Caco-2 (cell line): ENCODE measurements at regions not wholly inside any gene's neighbourhood (a gene's known extent, or its start where the extent isn't known, plus 50 kb on each side); places are given as distances from the start of the nearest gene placed in this dataset.

Experiments used
- BruUV-seq: library from RNA; stranded (reverse); fragments of 400-500 nt; replicated peaks from 2 replicates; lab custom pipeline; 2021; lab: Mats Ljungman, UMichigan
- CTCF ChIA-PET: fragments of 300-600 bp; sonication (Branson Sonifier 250); formaldehyde crosslinking; loops from one replicate; lab custom pipeline; 2022; ENCODE audit warnings: antibody characterized with exemption; lab: Charles Lee
- POLR2A ChIA-PET: fragments of 300-600 bp; sonication (Branson Sonifier 250); formaldehyde crosslinking; loops from one replicate; lab custom pipeline; 2022; ENCODE audit warnings: antibody characterized with exemption; lab: Charles Lee
- DNase-seq, 2 experiments: peaks; one replicate each; pipeline versions ENCODE4 v3.0.0 to v3.0.0-alpha.2; 2020 to 2022
- H3K27me3 ChIP-seq: replicated peaks from 2 replicates; pipeline ENCODE4 v1.6.0; 2011; ENCODE audit warnings: low read length; ENCODE audit not compliant: control insufficient read depth, insufficient read depth
- H3K36me3 ChIP-seq: 2 replicates; pipeline ENCODE4 v1.5.1; 2011; ENCODE audit warnings: low read length; ENCODE audit not compliant: control insufficient read depth, insufficient read depth
- H3K4me1 ChIP-seq: fragments of 250-450 bp; sonication (Bioruptor Pico); 2 replicates; pipeline ENCODE4 v1.5.1; 2020; ENCODE audit warnings: mild to moderate bottlenecking
- H3K4me3 ChIP-seq: 2 replicates; pipeline ENCODE4 v1.5.1; 2011; ENCODE audit warnings: low read depth, mild to moderate bottlenecking, control low read depth, low read length
- H3K9me3 ChIP-seq: fragments of 250-450 bp; sonication (Bioruptor Pico); 2 replicates; pipeline ENCODE4 v1.5.1; 2020; ENCODE audit warnings: mild to moderate bottlenecking, moderate library complexity
- H3K27ac Mint-ChIP-seq: one replicate; pipeline ENCODE4 v1.8.0; 2022; ENCODE audit warnings: mixed read lengths; ENCODE audit not compliant: unreplicated experiment
- H3K27me3 Mint-ChIP-seq: one replicate; pipeline ENCODE4 v1.8.0; 2022; ENCODE audit warnings: mixed read lengths; ENCODE audit not compliant: insufficient read depth, unreplicated experiment
- H3K36me3 Mint-ChIP-seq: one replicate; pipeline ENCODE4 v1.8.0; 2022; ENCODE audit warnings: mild to moderate bottlenecking, mixed read lengths; ENCODE audit not compliant: insufficient read depth, unreplicated experiment
- H3K4me1 Mint-ChIP-seq: one replicate; pipeline ENCODE4 v1.8.0; 2022; ENCODE audit warnings: low read depth, mixed read lengths; ENCODE audit not compliant: unreplicated experiment
- H3K4me3 Mint-ChIP-seq: one replicate; pipeline ENCODE4 v1.8.0; 2022; ENCODE audit warnings: mild to moderate bottlenecking, moderate library complexity, mixed read lengths; ENCODE audit not compliant: unreplicated experiment
- H3K9me3 Mint-ChIP-seq: one replicate; pipeline ENCODE4 v1.8.0; 2022; ENCODE audit warnings: mixed read lengths; ENCODE audit not compliant: unreplicated experiment
- intact Hi-C: fragments of 100-400 bp; cut with micrococcal nuclease; formaldehyde crosslinking; loops from one replicate; pipeline ENCODE4 v1.10.0; 2022; ENCODE audit not compliant: unreplicated experiment
- TF ChIP-seq, protein P1 (sequence below), 2 experiments: fragments of 200-600 bp in 1 of 2; IDR thresholded peaks; 1 replicate in 1 of 2; 2 replicates in 1 of 2; pipeline versions ENCODE4 v1.5.1 to v1.8.0; 2011 to 2022; ENCODE audit warnings: antibody characterized with exemption in 1 of 2, control low read depth in 1 of 2, inconsistent platforms in 1 of 2, low read depth in 1 of 2, low read length in 1 of 2, mild to moderate bottlenecking in 1 of 2, moderate library complexity in 1 of 2; ENCODE audit not compliant: insufficient read depth in 1 of 2, severe bottlenecking in 1 of 2, unreplicated experiment in 1 of 2

GRCh38 chr5:160991205-160991604 lies 139.2 kb upstream of the ATP10B start:
- no peaks in the 10 kb centered on the region for H3K27me3 ChIP-seq
- Mint-ChIP-seq H3K27ac (no peak overlapping the region), H3K27me3 (no peaks in the 10 kb centered on the region), H3K4me3 (no peak overlapping the region), H3K9me3 (peaks cover 9% of the 10 kb centered on the region), H3K36me3 (no peaks in the 10 kb centered on the region), H3K4me1 (no peaks in the 10 kb centered on the region)
- BruUV-seq: no TSS peak
- no peak overlapping the region for H3K4me3 ChIP-seq
- no peaks in the 10 kb centered on the region for H3K4me1 ChIP-seq
- POLR2A ChIA-PET: no interaction called here
- no peaks in the 10 kb centered on the region for H3K36me3 ChIP-seq
- CTCF ChIA-PET: no interaction called here
- H3K9me3 ChIP-seq: no peaks in the 10 kb centered on the region
- TF ChIP-seq, protein P1, sequence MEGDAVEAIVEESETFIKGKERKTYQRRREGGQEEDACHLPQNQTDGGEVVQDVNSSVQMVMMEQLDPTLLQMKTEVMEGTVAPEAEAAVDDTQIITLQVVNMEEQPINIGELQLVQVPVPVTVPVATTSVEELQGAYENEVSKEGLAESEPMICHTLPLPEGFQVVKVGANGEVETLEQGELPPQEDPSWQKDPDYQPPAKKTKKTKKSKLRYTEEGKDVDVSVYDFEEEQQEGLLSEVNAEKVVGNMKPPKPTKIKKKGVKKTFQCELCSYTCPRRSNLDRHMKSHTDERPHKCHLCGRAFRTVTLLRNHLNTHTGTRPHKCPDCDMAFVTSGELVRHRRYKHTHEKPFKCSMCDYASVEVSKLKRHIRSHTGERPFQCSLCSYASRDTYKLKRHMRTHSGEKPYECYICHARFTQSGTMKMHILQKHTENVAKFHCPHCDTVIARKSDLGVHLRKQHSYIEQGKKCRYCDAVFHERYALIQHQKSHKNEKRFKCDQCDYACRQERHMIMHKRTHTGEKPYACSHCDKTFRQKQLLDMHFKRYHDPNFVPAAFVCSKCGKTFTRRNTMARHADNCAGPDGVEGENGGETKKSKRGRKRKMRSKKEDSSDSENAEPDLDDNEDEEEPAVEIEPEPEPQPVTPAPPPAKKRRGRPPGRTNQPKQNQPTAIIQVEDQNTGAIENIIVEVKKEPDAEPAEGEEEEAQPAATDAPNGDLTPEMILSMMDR (IDR thresholded peaks at IDR 0.05; ENCODE audit: insufficient read depth in 1 of 2, low read depth in 1 of 2, low read length in 1 of 2, severe bottlenecking in 1 of 2, unreplicated experiment in 1 of 2): no peak
- no peak for DNase-seq
- intact Hi-C loops: no loop called here

- ChIA-PET CTCF (no interaction called here), POLR2A (no interaction called here)
- H3K9me3 Mint-ChIP-seq: no peaks in the 10 kb centered on the region
Observed at GRCh38 chr5:160979385-160979784, 127.4 kb upstream of the ATP10B start.

DNA sequence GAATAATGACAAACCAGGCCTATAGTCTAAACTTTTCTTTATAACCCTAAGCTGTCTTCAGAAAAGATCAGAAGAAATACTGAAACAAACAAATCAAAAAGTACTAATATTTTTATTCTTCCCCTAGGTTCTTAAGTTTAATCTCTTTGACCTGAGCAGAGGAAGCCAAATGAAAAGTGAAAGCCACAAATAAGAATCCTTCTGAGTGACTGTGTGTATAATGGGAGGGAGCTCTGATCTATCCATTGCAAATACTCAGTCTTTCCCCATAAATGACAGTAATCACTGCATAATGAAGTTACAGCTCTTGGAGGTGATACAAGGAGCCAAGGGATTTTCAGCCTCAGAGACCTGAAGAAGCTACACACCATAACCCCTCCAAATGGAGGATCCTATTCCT lies 126.9 kb upstream of the ATP10B start:
- no peaks in the 10 kb centered on the region for H3K27me3 ChIP-seq
- Mint-ChIP-seq H3K4me3 (no peak overlapping the region), H3K9me3 (no peaks in the 10 kb centered on the region), H3K4me1 (peaks cover 7% of the 10 kb centered on the region), H3K27ac (no peak overlapping the region), H3K36me3 (no peaks in the 10 kb centered on the region), H3K27me3 (no peaks in the 10 kb centered on the region)
- no peaks in the 10 kb centered on the region for H3K9me3 ChIP-seq
- ChIA-PET CTCF (no interaction called here), POLR2A (no interaction called here)
- no peak for DNase-seq
- TF ChIP-seq, protein P1 (IDR thresholded peaks at IDR 0.05; ENCODE audit: insufficient read depth in 1 of 2, low read depth in 1 of 2, low read length in 1 of 2, severe bottlenecking in 1 of 2, unreplicated experiment in 1 of 2): no peak
- H3K4me1 ChIP-seq: peaks cover 9% of the 10 kb centered on the region
- H3K4me3 ChIP-seq: no peak overlapping the region
- no peaks in the 10 kb centered on the region for H3K36me3 ChIP-seq
- BruUV-seq: no TSS peak
- intact Hi-C loops: no loop called here

More at GRCh38 chr5:160979385-160979784, 127.4 kb upstream of the ATP10B start:
- peaks cover 7% of the 10 kb centered on the region for H3K4me1 Mint-ChIP-seq
- no peaks in the 10 kb centered on the region for H3K27me3 Mint-ChIP-seq
- Histone ChIP-seq H3K36me3 (no peaks in the 10 kb centered on the region), H3K4me1 (peaks cover 9% of the 10 kb centered on the region), H3K27me3 (no peaks in the 10 kb centered on the region), H3K9me3 (no peaks in the 10 kb centered on the region), H3K4me3 (no peak overlapping the region)
- H3K36me3 Mint-ChIP-seq: no peaks in the 10 kb centered on the region
- BruUV-seq: no TSS peak
- TF ChIP-seq, protein P1 (IDR thresholded peaks at IDR 0.05; ENCODE audit: insufficient read depth in 1 of 2, low read depth in 1 of 2, low read length in 1 of 2, severe bottlenecking in 1 of 2, unreplicated experiment in 1 of 2): no peak
- intact Hi-C loops: no loop called here
- H3K27ac Mint-ChIP-seq: no peak overlapping the region
- DNase-seq: no peak
- no peak overlapping the region for H3K4me3 Mint-ChIP-seq
